Liver (tissue), 3 donors: ENCODE measurements at regions not wholly inside any gene's neighbourhood (a gene's known extent, or its start where the extent isn't known, plus 50 kb on each side); places are given as distances from the start of the nearest gene placed in this dataset.

Experiments used
- ATF3 ChIP-seq: IDR thresholded peaks from 2 replicates; pipeline ENCODE4 v1.6.1; 2016; ENCODE audit warnings: antibody characterized with exemption
- FOXA1 ChIP-seq: IDR thresholded peaks from 2 replicates; pipeline ENCODE4 v1.6.1; 2016; ENCODE audit warnings: antibody characterized with exemption
- GABPA ChIP-seq, 2 donors: IDR thresholded peaks in 1 of 2; conservative IDR thresholded peaks in 1 of 2; 2 replicates each; pipeline ENCODE4 v1.6.1; 2016; ENCODE audit warnings: antibody characterized with exemption in 2 of 2, mild to moderate bottlenecking in 1 of 2, moderate library complexity in 1 of 2
- JUND ChIP-seq, 2 donors: IDR thresholded peaks; 2 replicates each; pipeline ENCODE4 v1.6.1; 2016; ENCODE audit warnings: antibody characterized with exemption in 2 of 2
- MAX ChIP-seq: IDR thresholded peaks from 2 replicates; pipeline ENCODE4 v1.6.1; 2016; ENCODE audit warnings: antibody characterized with exemption
- RAD21 ChIP-seq, 2 donors: IDR thresholded peaks; 2 replicates each; pipeline ENCODE4 v1.6.1; 2016; ENCODE audit warnings: antibody characterized with exemption in 2 of 2, mild to moderate bottlenecking in 2 of 2
- REST ChIP-seq: IDR thresholded peaks from 2 replicates; pipeline ENCODE4 v1.6.1; 2016; ENCODE audit warnings: antibody characterized with exemption, mild to moderate bottlenecking
- RXRA ChIP-seq, 2 donors: IDR thresholded peaks; 2 replicates each; pipeline ENCODE4 v1.6.1; 2017 to 2018; ENCODE audit warnings: antibody characterized with exemption in 2 of 2, mild to moderate bottlenecking in 1 of 2
- SP1 ChIP-seq: IDR thresholded peaks from 2 replicates; pipeline ENCODE4 v1.6.1; 2018; ENCODE audit warnings: antibody characterized with exemption, mild to moderate bottlenecking
- TAF1 ChIP-seq: conservative IDR thresholded peaks from 2 replicates; pipeline ENCODE4 v1.6.1; 2016; ENCODE audit warnings: antibody characterized with exemption, mild to moderate bottlenecking
- YY1 ChIP-seq: IDR thresholded peaks from 2 replicates; pipeline ENCODE4 v1.6.1; 2016; ENCODE audit warnings: antibody characterized with exemption, mild to moderate bottlenecking
- TF ChIP-seq, protein P1 (sequence below): fragments of 150-350 bp; IDR thresholded peaks from 2 replicates; pipeline ENCODE4 v1.5.1; 2017; ENCODE audit warnings: improper control_type of control experiment, low read depth, low read length; ENCODE audit not compliant: missing input control
- donor health status: healthy.
- donor health status: healthy.

GRCh38 chr11:15745266-15745665, 611.1 kb downstream of the SOX6 start:
- TF ChIP-seq, protein P1, sequence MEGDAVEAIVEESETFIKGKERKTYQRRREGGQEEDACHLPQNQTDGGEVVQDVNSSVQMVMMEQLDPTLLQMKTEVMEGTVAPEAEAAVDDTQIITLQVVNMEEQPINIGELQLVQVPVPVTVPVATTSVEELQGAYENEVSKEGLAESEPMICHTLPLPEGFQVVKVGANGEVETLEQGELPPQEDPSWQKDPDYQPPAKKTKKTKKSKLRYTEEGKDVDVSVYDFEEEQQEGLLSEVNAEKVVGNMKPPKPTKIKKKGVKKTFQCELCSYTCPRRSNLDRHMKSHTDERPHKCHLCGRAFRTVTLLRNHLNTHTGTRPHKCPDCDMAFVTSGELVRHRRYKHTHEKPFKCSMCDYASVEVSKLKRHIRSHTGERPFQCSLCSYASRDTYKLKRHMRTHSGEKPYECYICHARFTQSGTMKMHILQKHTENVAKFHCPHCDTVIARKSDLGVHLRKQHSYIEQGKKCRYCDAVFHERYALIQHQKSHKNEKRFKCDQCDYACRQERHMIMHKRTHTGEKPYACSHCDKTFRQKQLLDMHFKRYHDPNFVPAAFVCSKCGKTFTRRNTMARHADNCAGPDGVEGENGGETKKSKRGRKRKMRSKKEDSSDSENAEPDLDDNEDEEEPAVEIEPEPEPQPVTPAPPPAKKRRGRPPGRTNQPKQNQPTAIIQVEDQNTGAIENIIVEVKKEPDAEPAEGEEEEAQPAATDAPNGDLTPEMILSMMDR: no peak
- TF ChIP-seq REST (no peak), FOXA1 (no peak), SP1 (no peak), RAD21 (IDR thresholded peaks at IDR 0.05) (no peak), TAF1 (no peak), JUND (IDR thresholded peaks at IDR 0.05) (no peak), MAX (no peak), ATF3 (no peak), GABPA (IDR thresholded peaks at IDR 0.05 in 1 of 2, conservative IDR thresholded peaks at IDR 0.05 in 1 of 2) (no peak), YY1 (no peak), RXRA (IDR thresholded peaks at IDR 0.05) (no peak)
